NCI-H1048 (cell line): ENCODE measurements at regions not wholly inside any gene's neighbourhood (a gene's known extent, or its start where the extent isn't known, plus 50 kb on each side); places are given as distances from the start of the nearest gene placed in this dataset.
"Not testable (repeated sequence)": the region's sequence is repeated elsewhere in the genome, so short reads cannot be mapped to it uniquely, and the experiment has no call there.

ENCODE experiments used
- DNase-seq: peaks from one replicate; lab custom pipeline; 2025; lab: John Stamatoyannopoulos, UW

GRCh38 chr3:130151555-130151954 lies 69.9 kb downstream of the ALG1L2 start:
- DNase-seq, result not testable (repeated sequence)

DNA sequence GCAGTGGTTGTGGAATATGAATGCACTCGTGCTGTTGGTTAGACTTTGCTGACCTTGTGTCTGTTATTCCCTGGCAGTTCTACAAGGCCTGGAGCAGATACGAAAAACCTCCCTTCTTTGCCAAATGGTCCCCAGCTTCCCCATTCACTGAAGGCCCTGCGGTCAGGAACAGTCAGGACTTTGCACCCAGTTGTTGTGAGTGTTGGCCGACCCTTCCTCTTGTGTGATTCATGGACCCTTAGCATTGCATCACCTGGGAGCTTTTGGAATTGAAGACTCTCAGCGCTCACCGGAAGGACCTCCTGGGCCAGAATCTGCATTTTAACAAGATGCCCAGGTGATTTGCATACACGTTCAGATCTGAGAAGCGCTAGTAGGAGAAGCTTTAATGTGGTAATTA lies 71.6 kb downstream of the ALG1L2 start:
- DNase-seq, result not testable (repeated sequence)

DNA sequence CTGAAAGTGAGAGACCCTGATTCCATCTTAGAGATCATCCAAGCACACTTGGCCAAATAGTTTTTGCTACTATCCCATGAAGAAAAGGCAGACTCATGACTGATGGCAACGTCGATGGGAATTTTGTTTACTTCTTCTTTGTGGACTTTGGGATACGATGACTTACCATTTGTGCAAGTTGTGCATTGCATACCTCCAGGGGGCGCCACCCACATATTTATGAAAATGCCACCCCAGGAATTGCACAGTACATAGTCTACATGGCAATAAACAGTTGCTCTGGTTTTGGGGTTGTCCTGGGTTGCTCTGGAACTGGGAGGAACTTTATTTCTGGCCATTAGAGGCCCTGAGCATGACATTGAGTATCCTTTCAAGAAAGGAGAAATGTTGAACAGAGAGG lies 73.8 kb downstream of the ALG1L2 start:
- DNase-seq, result not testable (repeated sequence)

- DNase-seq, result not testable (repeated sequence)
Observed at GRCh38 chr3:130166856-130167255, 85.2 kb downstream of the ALG1L2 start.

DNA sequence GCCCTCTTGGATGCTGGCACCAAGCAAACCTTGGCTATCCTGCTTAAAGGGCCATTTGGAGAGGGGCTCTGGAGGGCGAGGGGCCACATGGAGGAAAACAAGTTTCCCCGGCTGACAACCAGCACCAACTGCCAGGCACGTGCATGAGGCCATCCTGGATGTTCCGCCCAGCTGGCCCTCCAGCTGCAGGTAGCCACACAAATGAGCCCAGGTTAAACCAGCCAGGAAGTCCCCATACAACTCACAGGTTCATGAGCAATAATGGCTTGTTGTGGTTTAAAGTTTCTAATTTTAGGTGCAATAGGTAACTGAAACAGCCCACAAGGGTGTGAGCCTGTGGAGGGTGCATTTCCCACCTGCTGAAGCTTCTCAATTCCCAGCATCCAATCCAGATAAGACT lies 93.6 kb downstream of the ALG1L2 start:
- not testable (repeated sequence) for DNase-seq

DNA sequence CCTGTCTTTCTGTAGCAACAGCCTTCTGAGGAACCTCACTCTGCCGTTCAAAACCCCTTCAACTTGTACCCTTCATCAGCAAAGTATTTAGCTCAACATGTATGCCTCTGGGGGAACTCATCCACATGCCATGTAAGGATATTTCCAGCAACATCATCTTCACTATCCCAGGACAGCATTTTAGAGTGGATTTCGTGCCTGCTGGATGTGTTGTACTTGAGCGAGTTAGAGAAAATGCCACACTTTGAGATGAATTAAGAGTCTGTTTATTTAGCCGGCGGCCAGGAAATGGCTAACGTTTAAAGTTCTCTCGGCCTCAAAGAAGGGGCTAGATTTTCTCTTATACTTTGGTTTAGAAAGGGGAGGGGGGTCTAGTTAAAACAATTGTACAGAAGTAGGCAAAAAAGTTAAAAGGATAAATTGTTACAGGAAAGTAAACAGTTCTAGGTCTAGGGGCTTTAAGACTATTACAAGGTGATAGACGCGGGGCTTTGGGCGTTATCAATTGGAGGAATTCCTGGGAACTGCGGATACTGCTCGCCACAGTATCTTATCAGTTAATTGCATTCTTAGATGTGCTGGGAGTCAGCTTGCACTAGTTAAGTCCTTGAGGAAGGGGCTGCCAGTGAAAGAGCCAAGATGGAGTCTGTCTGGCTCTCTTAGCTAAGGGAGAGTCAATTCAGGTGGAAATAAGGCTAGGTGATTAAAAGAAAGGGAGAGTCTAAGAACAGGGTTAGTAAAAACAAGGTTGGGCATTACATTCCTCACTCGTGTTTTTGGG lies 95.0 kb downstream of the ALG1L2 start:
- not testable (repeated sequence) for DNase-seq

DNA sequence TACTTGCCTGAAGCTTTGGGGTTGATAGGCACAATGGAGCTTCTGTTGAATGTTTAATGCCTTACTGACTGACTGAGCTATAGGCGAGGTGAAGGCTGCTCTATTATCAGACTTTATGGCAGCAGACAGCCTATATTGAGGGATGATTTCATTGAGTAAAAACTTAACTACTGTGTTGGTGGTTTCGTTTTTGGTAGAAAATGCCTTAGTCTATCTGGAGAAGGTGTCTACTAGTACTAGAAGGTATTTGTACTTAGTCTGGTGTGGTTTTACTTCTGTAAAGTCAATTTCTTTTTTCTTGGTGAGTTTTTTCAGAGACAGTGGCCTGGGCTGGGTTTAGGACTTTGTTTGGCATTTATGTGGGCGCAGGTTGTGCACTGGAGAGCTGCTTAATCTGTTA lies 97.2 kb downstream of the ALG1L2 start:
- DNase-seq, result not testable (repeated sequence)

- not testable (repeated sequence) for DNase-seq
Observed at GRCh38 chr3:130179353-130179970, 97.8 kb downstream of the ALG1L2 start.

DNA sequence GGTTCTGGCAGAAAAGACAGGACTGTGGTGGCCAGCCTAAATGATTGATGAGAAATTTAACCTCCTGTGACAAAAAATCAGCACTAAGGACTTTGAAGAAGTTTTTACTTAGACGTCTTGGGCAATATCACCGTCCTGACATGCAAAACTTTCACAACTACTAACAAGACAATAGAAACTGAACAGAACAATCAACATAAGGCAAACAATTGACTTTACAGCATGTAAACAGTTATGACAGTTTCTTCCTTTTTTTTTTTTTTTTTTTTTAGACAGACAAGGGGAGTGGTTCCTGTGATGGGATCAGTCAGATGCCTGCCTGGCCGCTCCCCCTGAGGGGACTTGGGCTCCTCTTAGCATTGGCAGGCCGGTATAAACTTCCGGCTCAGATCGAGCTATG lies 100.8 kb downstream of the ALG1L2 start:
- DNase-seq, result not testable (repeated sequence)

DNA sequence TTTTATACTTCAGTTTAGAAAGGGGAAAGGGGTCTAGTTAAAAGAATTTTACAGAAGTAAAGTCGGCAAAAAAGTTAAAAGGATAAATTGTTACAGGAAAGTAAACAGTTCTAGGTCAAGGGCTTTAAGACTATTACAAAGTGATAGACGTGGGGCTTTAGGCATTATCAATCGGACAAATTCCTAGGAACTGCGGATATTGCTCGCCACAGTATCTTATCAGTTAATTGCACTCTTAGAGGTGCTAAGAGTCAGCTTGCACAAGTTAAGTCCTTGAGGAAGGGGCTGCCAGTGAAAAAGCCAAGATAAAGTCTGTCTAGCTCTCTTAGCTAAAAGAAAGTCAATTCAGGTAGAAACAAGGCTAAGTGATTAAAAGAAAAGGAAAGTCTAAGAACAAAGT lies 102.1 kb downstream of the ALG1L2 start:
- DNase-seq, result not testable (repeated sequence)

DNA sequence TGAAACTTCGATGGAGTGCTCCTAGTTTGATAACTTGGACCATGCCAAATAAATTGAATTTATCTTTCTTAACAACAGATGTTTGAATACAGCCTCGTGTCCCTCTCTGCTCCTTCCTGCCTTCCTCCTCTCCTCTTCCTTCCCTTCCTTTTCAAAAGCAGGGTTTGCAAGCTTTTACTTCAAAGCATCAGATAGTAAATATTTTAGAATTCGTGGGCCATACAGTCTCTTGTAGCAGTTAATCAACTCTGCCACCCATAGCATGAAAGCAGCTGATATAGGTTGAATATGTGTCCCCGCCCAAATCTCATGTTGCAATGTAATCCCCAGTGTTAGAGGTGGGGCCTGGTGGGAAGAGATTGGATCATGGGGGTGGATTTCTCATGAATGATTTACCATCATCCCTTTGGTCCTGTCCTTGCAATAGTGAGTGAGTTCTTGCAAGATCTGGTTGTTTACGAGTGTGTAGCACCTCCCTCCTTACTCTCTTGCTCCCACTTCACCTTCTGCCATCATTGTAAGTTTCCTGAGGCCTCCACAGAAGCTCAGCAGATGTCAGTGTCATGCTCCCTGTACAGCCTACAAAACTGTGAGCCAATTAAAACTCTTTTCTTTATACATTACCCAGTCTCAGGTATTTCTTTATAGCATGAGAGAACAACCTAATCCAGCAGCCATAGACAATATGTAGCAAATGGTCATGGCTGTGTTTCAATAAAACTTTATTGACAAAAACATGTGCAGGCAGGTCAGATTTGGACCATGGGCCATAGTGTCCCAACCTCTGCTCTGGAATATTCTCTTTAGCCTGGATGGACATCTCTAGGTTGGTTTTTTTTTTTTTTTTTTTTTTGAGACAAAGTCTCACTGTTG lies 102.8 kb downstream of the ALG1L2 start:
- DNase-seq, result not testable (repeated sequence)

DNA sequence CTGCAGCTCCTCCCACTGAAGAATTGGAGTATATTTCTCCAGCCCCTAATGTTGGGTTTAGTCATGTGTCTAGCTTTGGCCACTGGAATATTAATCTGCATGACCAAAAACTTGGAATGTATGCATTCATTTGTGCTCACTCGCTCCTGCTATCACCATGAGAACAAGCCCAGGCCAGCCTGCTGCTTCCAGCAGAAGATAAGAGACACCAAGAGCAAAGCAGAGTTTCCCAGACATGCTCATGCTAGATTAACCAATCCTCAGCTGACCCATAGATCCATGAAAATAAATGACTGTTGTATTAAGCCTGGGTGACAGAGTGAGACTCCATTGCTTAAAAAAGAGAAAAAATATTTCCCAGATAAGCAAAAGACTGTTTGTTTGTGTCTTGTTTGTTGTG lies 119.6 kb downstream of the ALG1L2 start:
- DNase-seq, result not testable (repeated sequence)

DNA sequence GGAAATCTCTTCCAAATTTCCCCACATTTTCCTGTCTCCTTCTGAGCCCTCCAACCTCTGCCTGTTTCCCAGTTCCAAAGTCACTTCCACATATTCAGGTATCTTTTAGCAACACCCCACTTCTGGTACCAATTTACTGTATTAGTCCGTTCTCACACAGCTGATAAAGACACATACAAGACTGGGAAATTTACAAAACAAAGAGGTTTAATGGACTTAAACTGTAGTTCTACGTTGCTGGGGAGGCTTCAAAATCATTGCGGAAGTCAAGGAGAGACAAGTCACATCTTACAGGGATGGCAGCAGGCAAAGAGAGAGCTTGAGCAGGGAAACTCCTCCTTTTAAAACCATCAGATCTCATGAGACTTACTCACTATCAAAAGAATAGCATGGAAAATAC lies 122.0 kb downstream of the ALG1L2 start:
- DNase-seq, result not testable (repeated sequence)

DNA sequence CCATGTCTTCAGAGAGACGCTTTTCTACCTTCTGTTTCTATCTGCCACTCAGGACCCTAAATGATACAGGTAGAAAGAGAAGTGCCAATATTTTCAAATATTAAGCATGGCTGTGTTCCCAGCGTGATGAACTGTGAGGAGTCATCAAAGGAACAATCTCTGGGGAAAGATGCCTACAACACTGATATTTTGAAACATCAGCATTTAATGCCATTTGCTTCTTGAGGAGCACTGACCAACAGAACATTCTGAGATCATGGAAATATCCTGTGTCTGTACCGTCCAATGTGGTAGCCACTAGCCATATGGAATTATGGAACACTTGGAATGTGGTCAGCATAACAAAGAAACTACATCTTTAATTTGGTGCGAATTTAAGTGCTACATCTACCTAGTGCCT lies 117.9 kb upstream of the COL6A5 start:
- no peak for DNase-seq

DNA sequence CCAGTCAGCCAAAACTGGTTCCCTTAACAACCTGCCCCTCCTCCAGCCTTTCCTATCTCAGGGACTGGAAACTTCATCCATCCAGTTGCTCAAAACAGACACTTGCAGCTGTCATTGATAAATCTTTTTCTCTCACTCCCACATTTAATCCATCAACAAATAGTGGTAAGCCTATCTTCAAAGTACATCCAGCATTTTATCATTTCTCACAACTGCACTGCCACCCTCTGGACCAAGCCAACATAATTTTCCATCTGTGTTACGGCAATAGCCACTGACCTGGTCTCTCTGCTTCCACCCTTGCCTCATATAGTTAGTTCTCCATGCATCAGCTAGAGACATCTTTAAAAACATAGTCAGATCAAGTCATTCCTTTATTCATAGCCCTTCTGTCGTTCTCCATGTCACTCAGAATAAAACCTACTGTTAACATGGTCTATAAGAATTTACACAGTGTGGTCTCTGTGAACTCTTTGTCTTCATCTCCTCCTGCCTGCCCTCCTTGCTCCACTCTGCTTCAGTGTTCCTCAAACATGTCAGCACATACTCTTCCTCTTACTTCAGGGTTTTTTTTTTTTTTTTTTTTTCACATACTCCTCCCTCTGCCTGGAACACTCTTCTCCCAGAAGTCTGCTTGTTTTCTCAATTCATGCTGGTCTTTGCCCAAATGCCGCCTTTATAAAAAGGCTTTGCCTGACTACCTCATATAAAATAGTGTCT lies 102.5 kb upstream of the COL6A5 start:
- no peak for DNase-seq

GRCh38 chr3:130243808-130244207 lies 101.7 kb upstream of the COL6A5 start:
- DNase-seq, result no peak

- DNase-seq, result no peak
Observed at GRCh38 chr3:130250982-130251381, 94.5 kb upstream of the COL6A5 start.

DNA sequence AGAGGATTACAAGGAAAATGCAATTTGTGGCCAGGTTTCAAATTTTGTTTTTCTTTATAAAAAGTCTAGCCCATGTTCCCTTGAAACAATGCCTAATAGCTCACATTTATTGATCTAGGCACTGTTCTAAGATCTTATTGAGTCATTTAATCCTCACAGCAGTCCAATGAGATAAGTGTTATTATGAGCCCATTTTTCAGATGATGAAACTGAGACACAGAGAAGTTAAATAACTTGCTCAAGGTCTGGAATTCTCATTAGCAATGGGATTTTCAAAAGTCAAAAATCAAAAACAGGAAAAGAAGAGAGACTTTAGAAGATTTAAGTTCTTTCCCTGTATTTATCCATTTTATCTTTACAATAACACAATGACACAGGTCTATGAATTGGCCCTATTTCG lies 90.0 kb upstream of the COL6A5 start:
- DNase-seq, result no peak

- DNase-seq, result no peak
Observed at GRCh38 chr3:130256821-130257340, 88.6 kb upstream of the COL6A5 start.

GRCh38 chr3:130258532-130258952 lies 86.9 kb upstream of the COL6A5 start:
- DNase-seq, result no peak

GRCh38 chr3:130259166-130259874 lies 86.2 kb upstream of the COL6A5 start:
- DNase-seq, result no peak
